ENCODE measurements at regions not wholly inside any gene's neighbourhood (a gene's known extent, or its start where the extent isn't known, plus 50 kb on each side); places are given as distances from the start of the nearest gene placed in this dataset.

GRCh38 chr16:54657709-54658102, 273.0 kb upstream of the IRX5 start:
- TF ChIP-seq CTCF (IDR thresholded peaks at IDR 0.05) (no peak), POLR2A (IDR thresholded peaks at IDR 0.05) (no peak)

Measured in suprapubic skin (tissue), 3 donors.